VCaP (cell line): ENCODE measurements at regions not wholly inside any gene's neighbourhood (a gene's known extent, or its start where the extent isn't known, plus 50 kb on each side); places are given as distances from the start of the nearest gene placed in this dataset.

Experiments used
- H3K27ac ChIP-seq: fragments of 450-650 bp; 2 replicates; pipeline ENCODE4 v1.5.1; 2017
- CTCF ChIP-seq: fragments of 450-650 bp; conservative IDR thresholded peaks from 2 replicates; pipeline ENCODE4 v1.5.1; 2017; ENCODE audit warnings: mild to moderate bottlenecking, moderate library complexity

GRCh38 chr18:70920840-70921374, 632.1 kb downstream of the SOCS6 start:
- H3K27ac ChIP-seq: no peak overlapping the region
- no peak for TF ChIP-seq CTCF

GRCh38 chr18:70907673-70908072, 618.8 kb downstream of the SOCS6 start:
- no peak overlapping the region for H3K27ac ChIP-seq
- TF ChIP-seq CTCF: no peak

- H3K27ac ChIP-seq: no peak overlapping the region
- no peak for TF ChIP-seq CTCF
These were observed 603.5 kb downstream of the SOCS6 start for GRCh38 chr18:70892381-70892780.

GRCh38 chr18:70870292-70870691, 581.4 kb downstream of the SOCS6 start:
- no peak overlapping the region for H3K27ac ChIP-seq
- TF ChIP-seq CTCF: no peak

GRCh38 chr18:70848329-70848728, 559.5 kb downstream of the SOCS6 start:
- no peak overlapping the region for H3K27ac ChIP-seq
- no peak for TF ChIP-seq CTCF

GRCh38 chr18:70840649-70841048, 551.8 kb downstream of the SOCS6 start:
- no peak for TF ChIP-seq CTCF
- no peak overlapping the region for H3K27ac ChIP-seq

- no peak for TF ChIP-seq CTCF
- no peak overlapping the region for H3K27ac ChIP-seq
These were observed 538.8 kb downstream of the SOCS6 start for GRCh38 chr18:70827632-70828031.
